DMS79 (cell line): ENCODE measurements at regions not wholly inside any gene's neighbourhood (a gene's known extent, or its start where the extent isn't known, plus 50 kb on each side); places are given as distances from the start of the nearest gene placed in this dataset.

Experiments
- DNase-seq: peaks from one replicate; lab custom pipeline; 2025; lab: John Stamatoyannopoulos, UW

GRCh38 chr1:101706366-101706765, 290.4 kb downstream of the OLFM3 start:
- DNase-seq: no peak

GRCh38 chr1:101709721-101710120, 287.0 kb downstream of the OLFM3 start:
- DNase-seq: no peak

GRCh38 chr1:101713760-101714159, 283.0 kb downstream of the OLFM3 start:
- DNase-seq: no peak

GRCh38 chr1:101723415-101723814, 273.3 kb downstream of the OLFM3 start:
- DNase-seq: no peak

- DNase-seq: no peak
Measured at GRCh38 chr1:101728029-101728428, 268.7 kb downstream of the OLFM3 start.

GRCh38 chr1:101730559-101730958, 266.2 kb downstream of the OLFM3 start:
- no peak for DNase-seq

GRCh38 chr1:101732261-101732660, 264.5 kb downstream of the OLFM3 start:
- DNase-seq: no peak

- no peak for DNase-seq
Measured at GRCh38 chr1:101733340-101733739, 263.4 kb downstream of the OLFM3 start.

- DNase-seq: no peak
Measured at GRCh38 chr1:101738475-101738874, 258.3 kb downstream of the OLFM3 start.

- no peak for DNase-seq
Measured at GRCh38 chr1:101739146-101739545, 257.6 kb downstream of the OLFM3 start.

- no peak for DNase-seq
Measured at GRCh38 chr1:101739826-101740330, 256.8 kb downstream of the OLFM3 start.

- DNase-seq: no peak
Measured at GRCh38 chr1:101741910-101742309, 254.8 kb downstream of the OLFM3 start.

GRCh38 chr1:101742509-101742908, 254.2 kb downstream of the OLFM3 start:
- no peak for DNase-seq

GRCh38 chr1:101745551-101746270, 251.0 kb downstream of the OLFM3 start:
- no peak for DNase-seq

GRCh38 chr1:101748077-101748476, 248.6 kb downstream of the OLFM3 start:
- no peak for DNase-seq
